ENCODE measurements at regions not wholly inside any gene's neighbourhood (a gene's known extent, or its start where the extent isn't known, plus 50 kb on each side); places are given as distances from the start of the nearest gene placed in this dataset.

DNA sequence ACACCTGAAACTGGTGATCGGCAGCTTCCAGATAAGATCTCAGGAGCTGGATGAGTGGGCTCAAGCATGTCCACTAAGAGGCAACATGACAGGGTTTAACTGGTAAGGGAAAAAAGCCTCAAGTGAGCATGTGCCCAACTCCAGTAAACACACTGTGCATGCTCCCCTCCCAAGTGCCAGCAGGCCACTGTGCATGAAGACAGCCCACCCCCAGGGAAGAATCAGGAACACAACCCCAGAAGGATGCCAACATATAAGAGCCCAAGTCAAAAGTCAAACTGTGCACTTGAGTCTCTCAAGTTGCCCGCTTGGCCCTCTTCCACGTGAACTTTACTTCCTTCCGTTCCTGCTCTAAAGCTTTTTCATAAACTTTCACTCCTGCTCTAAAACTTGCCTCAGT lies 311.3 kb upstream of the PRKD1 start:
- TF ChIP-seq SMAD5 (IDR thresholded peaks at IDR 0.05; ENCODE audit: low read depth) = no peak
- no peak for TF ChIP-seq MXI1 (IDR thresholded peaks at IDR 0.05; ENCODE audit: low read depth, low read length)
- no peak for TF ChIP-seq JUNB (IDR thresholded peaks at IDR 0.05)
- TF ChIP-seq MYC (IDR thresholded peaks at IDR 0.05; ENCODE audit: insufficient read depth, insufficient read length, insufficient replicate concordance, low read length, severe bottlenecking) = no peak
- TF ChIP-seq, protein P1, sequence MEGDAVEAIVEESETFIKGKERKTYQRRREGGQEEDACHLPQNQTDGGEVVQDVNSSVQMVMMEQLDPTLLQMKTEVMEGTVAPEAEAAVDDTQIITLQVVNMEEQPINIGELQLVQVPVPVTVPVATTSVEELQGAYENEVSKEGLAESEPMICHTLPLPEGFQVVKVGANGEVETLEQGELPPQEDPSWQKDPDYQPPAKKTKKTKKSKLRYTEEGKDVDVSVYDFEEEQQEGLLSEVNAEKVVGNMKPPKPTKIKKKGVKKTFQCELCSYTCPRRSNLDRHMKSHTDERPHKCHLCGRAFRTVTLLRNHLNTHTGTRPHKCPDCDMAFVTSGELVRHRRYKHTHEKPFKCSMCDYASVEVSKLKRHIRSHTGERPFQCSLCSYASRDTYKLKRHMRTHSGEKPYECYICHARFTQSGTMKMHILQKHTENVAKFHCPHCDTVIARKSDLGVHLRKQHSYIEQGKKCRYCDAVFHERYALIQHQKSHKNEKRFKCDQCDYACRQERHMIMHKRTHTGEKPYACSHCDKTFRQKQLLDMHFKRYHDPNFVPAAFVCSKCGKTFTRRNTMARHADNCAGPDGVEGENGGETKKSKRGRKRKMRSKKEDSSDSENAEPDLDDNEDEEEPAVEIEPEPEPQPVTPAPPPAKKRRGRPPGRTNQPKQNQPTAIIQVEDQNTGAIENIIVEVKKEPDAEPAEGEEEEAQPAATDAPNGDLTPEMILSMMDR (IDR thresholded peaks at IDR 0.05 in 2 of 3, conservative IDR thresholded peaks at IDR 0.05 in 1 of 3; ENCODE audit: control insufficient read depth in 2 of 3, extremely low read depth in 1 of 3, insufficient read depth in 1 of 3, low read depth in 3 of 3, low read length in 3 of 3) = no peak
- TF ChIP-seq NFYB (IDR thresholded peaks at IDR 0.05; ENCODE audit: insufficient read depth, low read depth, low read length) = no peak

Data from GM12878 (cell line).